ENCODE measurements at regions not wholly inside any gene's neighbourhood (a gene's known extent, or its start where the extent isn't known, plus 50 kb on each side); places are given as distances from the start of the nearest gene placed in this dataset.
"Not testable (repeated sequence)": the region's sequence is repeated elsewhere in the genome, so short reads cannot be mapped to it uniquely, and the experiment has no call there.

DNA sequence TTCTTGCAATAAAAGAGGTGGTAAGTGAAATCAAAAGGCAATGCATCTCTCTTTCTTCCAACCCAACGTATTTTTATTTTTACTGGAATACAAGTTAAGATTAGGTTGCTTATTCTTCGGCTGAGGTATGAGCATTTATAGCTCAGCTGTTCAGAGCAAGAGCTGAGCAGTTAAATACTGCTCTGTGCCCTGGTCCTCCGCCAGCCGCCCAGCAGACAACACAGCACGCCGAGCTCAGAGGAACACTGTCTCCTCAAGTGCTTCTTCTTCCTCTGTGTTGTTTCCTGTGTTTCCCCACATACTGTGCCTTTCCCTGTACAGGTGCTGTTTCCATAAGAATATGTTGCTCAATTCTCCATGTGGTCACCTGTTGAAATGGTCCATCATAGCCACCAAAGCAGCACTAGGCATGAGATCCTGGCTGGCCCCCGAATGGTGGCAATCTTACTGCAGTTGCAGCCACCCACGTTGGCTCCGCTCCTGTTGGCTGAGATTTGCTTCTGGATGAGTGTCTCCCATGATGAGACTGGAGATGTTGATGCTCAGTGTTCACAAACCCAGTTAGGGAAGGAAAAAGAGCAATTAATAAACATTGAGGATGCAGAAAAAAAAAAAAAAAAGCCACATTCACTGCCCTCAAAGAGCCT, 515.3 kb downstream of the GRIN2A start:
- Histone ChIP-seq H3K9me3 (ENCODE audit: control insufficient read depth in 4 of 4, insufficient read depth in 3 of 4, low read length in 3 of 4) (peaks cover 0 to 3% (median 0%) of the 10 kb centered on the region in 4 donors), H3K27ac (ENCODE audit: low read depth in 1 of 2, low read length in 1 of 2) (no peak overlapping the region), H3K4me3 (no peak overlapping the region), H3K4me1 (ENCODE audit: control insufficient read depth in 5 of 5, insufficient read depth in 5 of 5, low read length in 5 of 5) (no peaks in the 10 kb centered on the region), H3K27me3 (ENCODE audit: control insufficient read depth in 3 of 3, insufficient read depth in 3 of 3, low read length in 2 of 3) (no peaks in the 10 kb centered on the region), H3K9ac (ENCODE audit: insufficient read depth in 1 of 2, low read length in 2 of 2) (no peak overlapping the region), H3K36me3 (ENCODE audit: control insufficient read depth in 4 of 4, insufficient read depth in 4 of 4, low read length in 4 of 4) (no peaks in the 10 kb centered on the region)
- DNase-seq (no peak), ATAC-seq (ENCODE audit: insufficient read depth, low FRiP score) (no peak)
- TF ChIP-seq, protein P1, sequence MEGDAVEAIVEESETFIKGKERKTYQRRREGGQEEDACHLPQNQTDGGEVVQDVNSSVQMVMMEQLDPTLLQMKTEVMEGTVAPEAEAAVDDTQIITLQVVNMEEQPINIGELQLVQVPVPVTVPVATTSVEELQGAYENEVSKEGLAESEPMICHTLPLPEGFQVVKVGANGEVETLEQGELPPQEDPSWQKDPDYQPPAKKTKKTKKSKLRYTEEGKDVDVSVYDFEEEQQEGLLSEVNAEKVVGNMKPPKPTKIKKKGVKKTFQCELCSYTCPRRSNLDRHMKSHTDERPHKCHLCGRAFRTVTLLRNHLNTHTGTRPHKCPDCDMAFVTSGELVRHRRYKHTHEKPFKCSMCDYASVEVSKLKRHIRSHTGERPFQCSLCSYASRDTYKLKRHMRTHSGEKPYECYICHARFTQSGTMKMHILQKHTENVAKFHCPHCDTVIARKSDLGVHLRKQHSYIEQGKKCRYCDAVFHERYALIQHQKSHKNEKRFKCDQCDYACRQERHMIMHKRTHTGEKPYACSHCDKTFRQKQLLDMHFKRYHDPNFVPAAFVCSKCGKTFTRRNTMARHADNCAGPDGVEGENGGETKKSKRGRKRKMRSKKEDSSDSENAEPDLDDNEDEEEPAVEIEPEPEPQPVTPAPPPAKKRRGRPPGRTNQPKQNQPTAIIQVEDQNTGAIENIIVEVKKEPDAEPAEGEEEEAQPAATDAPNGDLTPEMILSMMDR (IDR thresholded peaks at IDR 0.05; ENCODE audit: control extremely low read depth, extremely low read depth), result no peak
- WGBS, 2 donors, result 70 to 75% methylated on average over 9 of the region's 9 CpGs

DNA sequence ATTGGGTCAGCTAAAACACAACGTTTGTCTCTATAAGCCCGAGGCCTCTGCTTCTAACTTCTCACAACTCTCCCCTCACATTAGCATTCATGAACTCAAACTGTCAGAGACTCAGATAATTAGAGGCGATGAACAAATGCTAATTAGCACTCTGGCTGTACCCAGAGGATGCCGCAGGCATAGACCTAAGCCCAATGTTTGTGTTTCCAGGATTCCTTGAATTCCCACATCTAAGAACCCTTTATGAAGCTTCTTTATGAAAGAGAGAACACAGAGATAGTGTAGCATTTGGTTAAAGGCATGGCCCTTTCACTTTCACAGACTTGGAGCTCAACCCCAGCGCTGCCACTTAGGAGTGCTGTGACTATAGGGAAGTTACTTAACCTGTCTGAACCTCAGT, 512.2 kb downstream of the GRIN2A start:
- Histone ChIP-seq H3K27me3 (ENCODE audit: control insufficient read depth in 3 of 3, insufficient read depth in 3 of 3, low read length in 2 of 3) (no peaks in the 10 kb centered on the region), H3K4me1 (ENCODE audit: control insufficient read depth in 5 of 5, insufficient read depth in 5 of 5, low read length in 5 of 5) (no peaks in the 10 kb centered on the region), H3K27ac (ENCODE audit: low read depth in 1 of 2, low read length in 1 of 2) (no peak overlapping the region), H3K9ac (ENCODE audit: insufficient read depth in 1 of 2, low read length in 2 of 2) (no peak overlapping the region), H3K9me3 (ENCODE audit: control insufficient read depth in 4 of 4, insufficient read depth in 3 of 4, low read length in 3 of 4) (no peaks in the 10 kb centered on the region), H3K4me3 (no peak overlapping the region), H3K36me3 (ENCODE audit: control insufficient read depth in 4 of 4, insufficient read depth in 4 of 4, low read length in 4 of 4) (no peaks in the 10 kb centered on the region)
- ATAC-seq (ENCODE audit: insufficient read depth, low FRiP score) (no peak), DNase-seq (no peak)
- 37 to 47% methylated on average over 5 of the region's 5 CpGs for WGBS, 2 donors
- TF ChIP-seq, protein P1 (IDR thresholded peaks at IDR 0.05; ENCODE audit: control extremely low read depth, extremely low read depth), result no peak

DNA sequence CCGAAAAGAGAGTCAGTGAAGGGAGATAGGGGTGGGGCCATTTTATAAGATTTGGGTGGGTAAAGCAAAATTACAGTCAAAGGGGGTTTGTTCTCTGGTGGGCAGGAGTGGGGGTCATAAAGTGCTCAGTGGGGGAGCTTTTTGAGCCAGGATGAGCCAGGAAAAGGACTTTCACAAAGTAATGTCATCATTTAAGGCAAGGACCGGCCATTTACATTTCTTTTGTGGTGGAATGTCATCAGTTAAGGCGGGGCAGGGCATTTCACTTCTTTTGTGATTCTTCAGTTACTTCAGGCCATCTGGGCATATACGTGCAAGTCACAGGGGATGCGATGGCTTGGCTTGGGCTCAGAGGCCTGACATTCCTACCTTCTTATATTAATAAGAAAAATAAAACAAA, 511.6 kb downstream of the GRIN2A start:
- not testable (repeated sequence) for H3K9ac ChIP-seq (ENCODE audit: insufficient read depth in 1 of 2, low read length in 2 of 2); ATAC-seq (ENCODE audit: insufficient read depth, low FRiP score); DNase-seq; H3K4me3 ChIP-seq; H3K36me3 ChIP-seq (ENCODE audit: control insufficient read depth in 4 of 4, insufficient read depth in 4 of 4, low read length in 4 of 4); H3K27ac ChIP-seq (ENCODE audit: low read depth in 1 of 2, low read length in 1 of 2); H3K27me3 ChIP-seq (ENCODE audit: control insufficient read depth in 3 of 3, insufficient read depth in 3 of 3, low read length in 2 of 3); H3K4me1 ChIP-seq (ENCODE audit: control insufficient read depth in 5 of 5, insufficient read depth in 5 of 5, low read length in 5 of 5); H3K9me3 ChIP-seq (ENCODE audit: control insufficient read depth in 4 of 4, insufficient read depth in 3 of 4, low read length in 3 of 4)
- 60 to 81% methylated on average over 5 of the region's 5 CpGs for WGBS, 2 donors

DNA sequence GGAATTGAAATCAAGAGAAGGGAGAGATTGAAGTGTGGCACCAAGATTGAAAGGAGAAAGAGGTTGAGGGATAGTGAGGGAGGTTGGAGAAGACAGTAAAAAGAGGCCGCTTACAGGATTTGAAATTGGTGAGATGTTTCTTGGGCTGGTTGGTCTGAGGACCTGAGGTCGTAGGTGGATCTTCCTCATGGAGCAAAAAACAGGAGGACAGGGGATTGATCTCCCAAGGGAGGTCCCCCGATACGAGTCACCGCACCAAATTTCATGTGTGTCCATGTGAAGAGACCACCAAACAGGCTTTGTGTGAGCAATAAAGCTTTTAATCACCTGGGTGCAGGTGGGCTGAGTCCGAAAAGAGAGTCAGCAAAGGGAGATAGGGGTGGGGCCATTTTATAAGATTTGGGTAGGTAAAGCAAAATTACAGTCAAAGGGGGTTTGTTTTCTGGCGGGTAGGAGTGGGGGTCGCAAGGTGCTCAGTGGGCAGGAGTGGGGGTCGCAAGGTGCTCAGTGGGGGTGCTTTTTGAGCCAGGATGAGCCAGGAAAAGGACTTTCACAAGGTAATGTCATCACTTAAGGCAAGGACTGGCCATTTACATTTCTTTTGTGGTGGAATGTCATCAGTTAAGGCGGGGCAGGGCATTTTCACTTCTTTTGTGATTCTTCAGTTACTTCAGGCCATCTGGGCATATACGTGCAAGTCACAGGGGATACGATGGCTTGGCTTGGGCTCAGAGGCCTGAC, 505.5 kb downstream of the GRIN2A start:
- H3K9me3 ChIP-seq (ENCODE audit: control insufficient read depth in 4 of 4, insufficient read depth in 3 of 4, low read length in 3 of 4); DNase-seq; H3K27ac ChIP-seq (ENCODE audit: low read depth in 1 of 2, low read length in 1 of 2); H3K4me1 ChIP-seq (ENCODE audit: control insufficient read depth in 5 of 5, insufficient read depth in 5 of 5, low read length in 5 of 5); H3K36me3 ChIP-seq (ENCODE audit: control insufficient read depth in 4 of 4, insufficient read depth in 4 of 4, low read length in 4 of 4); H3K4me3 ChIP-seq; H3K27me3 ChIP-seq (ENCODE audit: control insufficient read depth in 3 of 3, insufficient read depth in 3 of 3, low read length in 2 of 3); ATAC-seq (ENCODE audit: insufficient read depth, low FRiP score); H3K9ac ChIP-seq (ENCODE audit: insufficient read depth in 1 of 2, low read length in 2 of 2): not testable (repeated sequence)
- 86 to 91% methylated on average over 5 to 12 of the region's 12 CpGs for WGBS, 2 donors
